ENCODE measurements at regions not wholly inside any gene's neighbourhood (a gene's known extent, or its start where the extent isn't known, plus 50 kb on each side); places are given as distances from the start of the nearest gene placed in this dataset.

GRCh38 chr13:86476656-86477055 lies 677.4 kb upstream of the SLITRK6 start:
- TF ChIP-seq CTCF (IDR thresholded peaks at IDR 0.05): no peak
- no peak for TF ChIP-seq POLR2A (IDR thresholded peaks at IDR 0.05)
